DMS 273 (cell line): ENCODE measurements at regions not wholly inside any gene's neighbourhood (a gene's known extent, or its start where the extent isn't known, plus 50 kb on each side); places are given as distances from the start of the nearest gene placed in this dataset.

ENCODE experiments used
- DNase-seq: peaks from one replicate; lab custom pipeline; 2025; ENCODE audit not compliant: unreplicated experiment; lab: John Stamatoyannopoulos, UW

- no peak for DNase-seq
Measured at GRCh38 chrX:39911278-39911897, 186.4 kb downstream of the BCOR start.

- no peak for DNase-seq
Measured at GRCh38 chrX:39912126-39912525, 185.6 kb downstream of the BCOR start.

- no peak for DNase-seq
Measured at GRCh38 chrX:39915081-39915480, 182.7 kb downstream of the BCOR start.

GRCh38 chrX:39915596-39915995 lies 182.2 kb downstream of the BCOR start:
- DNase-seq: no peak

- DNase-seq: no peak
Measured at GRCh38 chrX:39921838-39922237, 175.9 kb downstream of the BCOR start.

GRCh38 chrX:39922488-39922887 lies 175.3 kb downstream of the BCOR start:
- no peak for DNase-seq

- DNase-seq: no peak
Measured at GRCh38 chrX:39922926-39923325, 174.8 kb downstream of the BCOR start.

GRCh38 chrX:39927380-39927779 lies 170.4 kb downstream of the BCOR start:
- DNase-seq: no peak

- DNase-seq: no peak
Measured at GRCh38 chrX:39928704-39929378, 168.9 kb downstream of the BCOR start.

GRCh38 chrX:39929379-39930025 lies 168.3 kb downstream of the BCOR start:
- DNase-seq: no peak

- no peak for DNase-seq
Measured at GRCh38 chrX:39930786-39931528, 166.8 kb downstream of the BCOR start.

GRCh38 chrX:39931529-39932282 lies 166.1 kb downstream of the BCOR start:
- DNase-seq: no peak

GRCh38 chrX:39935411-39936064 lies 162.2 kb downstream of the BCOR start:
- DNase-seq: peak; percentile 61

- no peak for DNase-seq
Measured at GRCh38 chrX:39936886-39937770, 160.6 kb downstream of the BCOR start.

- no peak for DNase-seq
Measured at GRCh38 chrX:39938466-39938865, 159.3 kb downstream of the BCOR start.

GRCh38 chrX:39939678-39940077 lies 158.1 kb downstream of the BCOR start:
- no peak for DNase-seq

GRCh38 chrX:39941332-39941920 lies 156.3 kb downstream of the BCOR start:
- DNase-seq: no peak

GRCh38 chrX:39944416-39944815 lies 153.3 kb downstream of the BCOR start:
- DNase-seq: no peak

GRCh38 chrX:39945709-39946108 lies 152.0 kb downstream of the BCOR start:
- DNase-seq: no peak
